ENCODE measurements at regions not wholly inside any gene's neighbourhood (a gene's known extent, or its start where the extent isn't known, plus 50 kb on each side); places are given as distances from the start of the nearest gene placed in this dataset.

GRCh38 chr11:130609121-130610035, 160.9 kb downstream of the ADAMTS15 start:
- H3K27me3 ChIP-seq = no peaks in the 10 kb centered on the region
- TF ChIP-seq, protein P1, sequence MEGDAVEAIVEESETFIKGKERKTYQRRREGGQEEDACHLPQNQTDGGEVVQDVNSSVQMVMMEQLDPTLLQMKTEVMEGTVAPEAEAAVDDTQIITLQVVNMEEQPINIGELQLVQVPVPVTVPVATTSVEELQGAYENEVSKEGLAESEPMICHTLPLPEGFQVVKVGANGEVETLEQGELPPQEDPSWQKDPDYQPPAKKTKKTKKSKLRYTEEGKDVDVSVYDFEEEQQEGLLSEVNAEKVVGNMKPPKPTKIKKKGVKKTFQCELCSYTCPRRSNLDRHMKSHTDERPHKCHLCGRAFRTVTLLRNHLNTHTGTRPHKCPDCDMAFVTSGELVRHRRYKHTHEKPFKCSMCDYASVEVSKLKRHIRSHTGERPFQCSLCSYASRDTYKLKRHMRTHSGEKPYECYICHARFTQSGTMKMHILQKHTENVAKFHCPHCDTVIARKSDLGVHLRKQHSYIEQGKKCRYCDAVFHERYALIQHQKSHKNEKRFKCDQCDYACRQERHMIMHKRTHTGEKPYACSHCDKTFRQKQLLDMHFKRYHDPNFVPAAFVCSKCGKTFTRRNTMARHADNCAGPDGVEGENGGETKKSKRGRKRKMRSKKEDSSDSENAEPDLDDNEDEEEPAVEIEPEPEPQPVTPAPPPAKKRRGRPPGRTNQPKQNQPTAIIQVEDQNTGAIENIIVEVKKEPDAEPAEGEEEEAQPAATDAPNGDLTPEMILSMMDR (IDR thresholded peaks at IDR 0.05) = no peak
- no peaks in the 10 kb centered on the region for H3K9me3 ChIP-seq
- no peak overlapping the region for H3K4me3 ChIP-seq
- FAIRE-seq = no peak
- ATAC-seq = peak in 3 of 4 donors; percentile 62 to 73 (median 66)
- no peaks in the 10 kb centered on the region for H3K4me1 ChIP-seq
- no peaks in the 10 kb centered on the region for H3K36me3 ChIP-seq
- H3K27ac ChIP-seq = no peak overlapping the region
- 74 to 75% methylated on average over 15 of the region's 15 CpGs for WGBS, 2 donors
- intact Hi-C loops (cut with DNase I) = no loop called here
- DNase-seq = peak in 3 of 6 donors; percentile 18 to 32 (median 21)

DNA sequence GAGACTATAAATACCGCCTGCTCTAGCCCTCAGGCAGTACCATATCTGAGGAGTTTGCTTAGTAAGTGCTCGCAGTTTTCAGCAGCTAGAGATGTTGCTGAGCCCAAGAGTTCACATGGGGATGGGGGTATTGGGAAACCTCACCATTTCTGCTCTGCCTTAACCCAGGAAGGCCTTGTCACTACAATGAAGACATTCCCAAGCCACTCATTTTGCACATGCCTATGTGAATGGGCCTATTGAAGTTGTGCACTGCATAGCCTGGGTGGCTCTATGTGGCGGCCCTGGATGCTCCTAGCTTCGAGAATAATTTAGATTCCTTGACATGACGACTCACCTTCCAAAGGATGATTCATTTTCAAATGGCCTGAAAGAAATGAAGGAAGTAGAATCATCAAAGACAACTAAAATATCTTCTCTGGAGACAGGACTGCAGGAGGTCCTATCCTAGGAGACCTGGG, 163.4 kb downstream of the ADAMTS15 start:
- TF ChIP-seq, protein P1 (IDR thresholded peaks at IDR 0.05) = no peak
- Histone ChIP-seq H3K4me3 (no peak overlapping the region), H3K27ac (no peak overlapping the region), H3K9me3 (no peaks in the 10 kb centered on the region), H3K36me3 (no peaks in the 10 kb centered on the region), H3K4me1 (no peaks in the 10 kb centered on the region), H3K27me3 (no peaks in the 10 kb centered on the region)
- 72 to 88% methylated on average over 5 of the region's 5 CpGs for WGBS, 2 donors
- no peak for DNase-seq
- no peak for ATAC-seq
- intact Hi-C loops (cut with DNase I) = no loop called here
- FAIRE-seq = no peak

DNA sequence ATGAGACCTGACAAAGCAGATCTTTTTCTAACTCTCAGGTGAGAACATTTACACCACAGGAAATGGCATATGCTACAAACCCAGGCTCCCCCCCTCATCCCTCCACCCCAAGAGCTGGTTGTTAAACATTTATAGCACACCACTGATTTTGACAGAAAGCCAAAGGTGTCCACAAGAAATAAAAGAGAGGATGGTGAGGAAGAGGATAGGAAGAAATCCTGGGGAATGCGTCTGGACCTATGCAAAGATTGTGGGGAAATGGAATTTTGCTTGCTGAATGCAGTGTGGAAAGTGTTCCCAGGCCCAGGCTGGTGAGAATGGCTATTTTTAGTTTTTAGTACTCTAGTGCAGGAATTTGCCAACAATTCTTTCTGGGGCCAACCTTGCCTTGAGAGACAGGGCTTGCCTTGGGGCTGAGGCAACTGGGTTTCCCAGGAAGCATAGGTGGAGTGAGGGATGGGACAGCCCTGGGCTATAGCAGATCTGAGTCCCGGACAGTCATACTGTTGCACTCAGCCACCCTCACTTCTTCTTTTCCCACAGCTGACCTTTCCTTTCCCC, 163.9 kb downstream of the ADAMTS15 start:
- intact Hi-C loops (cut with DNase I) = no loop called here
- ATAC-seq (no peak), FAIRE-seq (no peak), DNase-seq (no peak)
- TF ChIP-seq, protein P1 (IDR thresholded peaks at IDR 0.05) = no peak
- Histone ChIP-seq H3K4me1 (no peaks in the 10 kb centered on the region), H3K4me3 (no peak overlapping the region), H3K36me3 (no peaks in the 10 kb centered on the region), H3K9me3 (no peaks in the 10 kb centered on the region), H3K27ac (no peak overlapping the region), H3K27me3 (no peaks in the 10 kb centered on the region)
- 89 to 97% methylated on average over 2 of the region's 2 CpGs for WGBS, 2 donors

DNA sequence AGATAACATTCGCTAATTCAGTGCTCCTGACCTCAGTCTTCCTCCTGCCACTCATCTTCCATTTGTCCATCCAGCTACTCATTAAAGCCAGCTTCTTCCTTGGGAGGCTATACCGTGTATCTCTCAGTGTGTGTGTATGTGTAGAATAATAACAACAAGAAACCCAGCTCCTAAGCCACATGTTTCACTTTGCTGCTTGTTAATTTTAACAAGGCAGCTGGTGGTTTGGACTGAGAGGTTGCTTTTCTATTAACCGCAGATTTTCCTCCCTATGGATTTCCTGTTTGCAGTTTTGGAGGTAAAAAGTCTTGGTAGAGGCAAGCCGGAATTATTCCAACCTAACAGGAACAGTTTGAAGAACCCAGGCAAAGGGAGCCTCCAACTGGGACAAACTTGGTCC, 165.0 kb downstream of the ADAMTS15 start:
- H3K9me3 ChIP-seq = no peaks in the 10 kb centered on the region
- no peaks in the 10 kb centered on the region for H3K36me3 ChIP-seq
- DNase-seq (no peak), FAIRE-seq (no peak), ATAC-seq (no peak)
- intact Hi-C loops (cut with DNase I) = no loop called here
- no peak overlapping the region for H3K27ac ChIP-seq
- no peaks in the 10 kb centered on the region for H3K27me3 ChIP-seq
- WGBS, 2 donors = 79 to 82% methylated on average over 4 of the region's 4 CpGs
- no peak overlapping the region for H3K4me3 ChIP-seq
- TF ChIP-seq, protein P1 (IDR thresholded peaks at IDR 0.05) = no peak
- no peaks in the 10 kb centered on the region for H3K4me1 ChIP-seq

DNA sequence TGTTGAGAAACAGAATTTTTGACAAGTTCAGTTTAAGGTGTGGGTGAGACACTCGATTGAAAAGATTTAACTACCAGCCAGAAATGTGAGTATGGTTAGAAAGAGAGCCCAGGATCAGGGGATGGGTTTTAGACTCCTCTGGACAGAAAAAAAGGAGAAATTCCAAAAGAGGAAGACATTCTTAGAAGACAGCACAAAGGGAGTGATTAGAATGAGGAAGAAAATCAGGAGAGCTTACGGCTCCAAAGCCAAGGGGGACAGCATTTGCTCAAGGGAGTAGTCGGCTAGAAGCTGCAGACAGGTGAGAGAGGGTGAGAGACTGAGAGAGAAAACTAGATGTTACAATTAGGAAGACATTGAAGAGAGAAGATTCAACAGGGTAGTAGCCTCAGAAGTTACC, 166.1 kb downstream of the ADAMTS15 start:
- no peak for FAIRE-seq
- ATAC-seq = no peak
- intact Hi-C loops (cut with DNase I) = no loop called here
- Histone ChIP-seq H3K27me3 (no peaks in the 10 kb centered on the region), H3K27ac (no peak overlapping the region), H3K36me3 (no peaks in the 10 kb centered on the region), H3K4me3 (no peak overlapping the region), H3K9me3 (no peaks in the 10 kb centered on the region), H3K4me1 (no peaks in the 10 kb centered on the region)
- TF ChIP-seq, protein P1 (IDR thresholded peaks at IDR 0.05) = no peak
- no peak for DNase-seq
- 53 to 64% methylated on average over 3 of the region's 3 CpGs for WGBS, 2 donors
